HCT116 (cell line): ENCODE measurements at regions not wholly inside any gene's neighbourhood (a gene's known extent, or its start where the extent isn't known, plus 50 kb on each side); places are given as distances from the start of the nearest gene placed in this dataset.
A peak's percentile ranks its signal among the peaks of the same experiment; 100 is the strongest.

ENCODE experiments used
- ATAC-seq: fragments of 200-7000 bp; cut with Tn5 transposase; 2 replicates; pipeline ENCODE4 v1.9.1; 2020; ENCODE audit warnings: mild to moderate bottlenecking, moderate library complexity
- BruUV-seq: library from RNA; stranded (reverse); fragments of 400-500 nt; replicated peaks from 2 replicates; lab custom pipeline; 2021; lab: Mats Ljungman, UMichigan
- CTCF ChIA-PET: fragments of 300-600 bp; sonication (Branson Sonifier 250); formaldehyde crosslinking; loops from one replicate; lab custom pipeline; 2021; ENCODE audit warnings: antibody characterized with exemption; lab: Charles Lee
- POLR2A ChIA-PET: fragments of 300-600, 350-600 bp; sonication (Branson Sonifier 250); formaldehyde crosslinking; loops from one replicate; lab custom pipeline; 2021; ENCODE audit warnings: antibody characterized with exemption; lab: Charles Lee
- RAD21 ChIA-PET, 2 experiments: fragments of 300-600 bp; sonication (Branson Sonifier 250); formaldehyde crosslinking; loops; one replicate each; lab custom pipeline; 2023; ENCODE audit warnings: low total read pairs in 2 of 2; ENCODE audit not compliant: uncharacterized antibody in 2 of 2, unreplicated experiment in 2 of 2, low non-redundant PET in 1 of 2; lab: Charles Lee
- DNase-seq: peaks from one replicate; pipeline ENCODE4 v3.0.0-alpha.2; 2010; ENCODE audit warnings: low read depth, low spot score
- H2AFZ ChIP-seq: fragments of 200-600 bp; shearing (Covaris generic), sonication (generic); 2 replicates; pipeline ENCODE4 v1.6.1; 2017; ENCODE audit warnings: low read depth, mixed run types, mixed read lengths, antibody characterized with exemption, low read length; ENCODE audit not compliant: poor library complexity, severe bottlenecking
- H3K27ac ChIP-seq: 2 replicates; pipeline ENCODE4 v1.5.1; 2012; ENCODE audit warnings: low read depth, low read length
- H3K27me3 ChIP-seq: fragments of 200-600 bp; sonication (generic); 2 replicates; pipeline ENCODE4 v1.6.1; 2016; ENCODE audit warnings: mixed run types, low read length, mixed read lengths; ENCODE audit not compliant: insufficient read depth
- H3K36me3 ChIP-seq, 2 experiments: fragments of 200-500 bp in 1 of 2; fragments of 200-600 bp in 1 of 2; sonication (Bioruptor generic) in 1 of 2; sonication (generic) in 1 of 2; 2 replicates each; pipeline versions ENCODE4 v1.5.1 to v1.6.1; 2014 to 2016; ENCODE audit warnings: low read length in 2 of 2, inconsistent platforms in 1 of 2, mixed read lengths in 1 of 2, mixed run types in 1 of 2; ENCODE audit not compliant: insufficient read depth in 2 of 2, control insufficient read depth in 1 of 2
- H3K4me1 ChIP-seq, 2 experiments: fragments of 200-600 bp in 1 of 2; sonication (generic) in 1 of 2; 2 replicates each; pipeline versions ENCODE4 v1.5.1 to v1.6.1; 2012 to 2017; ENCODE audit warnings: low read length in 2 of 2, inconsistent platforms in 1 of 2, mild to moderate bottlenecking in 1 of 2, mixed read lengths in 1 of 2, mixed run types in 1 of 2, moderate library complexity in 1 of 2; ENCODE audit not compliant: insufficient read depth in 2 of 2, control insufficient read depth in 1 of 2
- H3K4me2 ChIP-seq: fragments of 200-600 bp; sonication (generic); 2 replicates; pipeline ENCODE4 v1.6.1; 2017; ENCODE audit warnings: mixed run types, low read length, mixed read lengths
- H3K4me3 ChIP-seq, 2 experiments: fragments of 200-600 bp in 1 of 2; sonication (generic) in 1 of 2; replicated peaks in 1 of 2; 2 replicates each; pipeline ENCODE4 v1.5.1; 2011 to 2016; ENCODE audit warnings: low read length in 2 of 2, control low read depth in 1 of 2, low read depth in 1 of 2, mild to moderate bottlenecking in 1 of 2, mixed read lengths in 1 of 2, mixed run types in 1 of 2
- H3K79me2 ChIP-seq: fragments of 200-600 bp; sonication (generic); 2 replicates; pipeline ENCODE4 v1.6.1; 2017; ENCODE audit warnings: mild to moderate bottlenecking, mixed run types, low read length, moderate library complexity, mixed read lengths; ENCODE audit not compliant: insufficient read depth
- H3K9ac ChIP-seq: fragments of 200-600 bp; sonication (generic); 2 replicates; pipeline ENCODE4 v1.6.1; 2016; ENCODE audit warnings: low read length, mixed read lengths
- H3K9me2 ChIP-seq: fragments of 200-600 bp; sonication (generic), shearing (Covaris generic); 2 replicates; pipeline ENCODE4 v1.6.1; 2017; ENCODE audit warnings: mixed run types, mild to moderate bottlenecking, moderate library complexity; ENCODE audit not compliant: insufficient read depth
- H3K9me3 ChIP-seq, 2 experiments: fragments of 200-500 bp in 1 of 2; fragments of 200-600 bp in 1 of 2; sonication (Bioruptor generic) in 1 of 2; sonication (generic) in 1 of 2; 2 replicates each; pipeline ENCODE4 v1.6.1; 2014 to 2017; ENCODE audit warnings: low read length in 2 of 2, mixed read lengths in 2 of 2, inconsistent platforms in 1 of 2, low read depth in 1 of 2, mild to moderate bottlenecking in 1 of 2, mixed run types in 1 of 2, moderate library complexity in 1 of 2; ENCODE audit not compliant: control insufficient read depth in 1 of 2, insufficient read depth in 1 of 2
- H4K20me1 ChIP-seq: fragments of 200-600 bp; sonication (generic), shearing (Covaris generic); 2 replicates; pipeline ENCODE4 v1.6.1; 2017; ENCODE audit warnings: mixed run types, mild to moderate bottlenecking, moderate library complexity; ENCODE audit not compliant: insufficient read depth
- ATF3 ChIP-seq: IDR thresholded peaks from 2 replicates; pipeline ENCODE4 v1.6.1; 2012
- CBX3 ChIP-seq: IDR thresholded peaks from 2 replicates; pipeline ENCODE4 v1.6.1; 2012; ENCODE audit warnings: low read depth
- ELF1 ChIP-seq: IDR thresholded peaks from 2 replicates; pipeline ENCODE4 v1.6.1; 2012; ENCODE audit warnings: low read depth, borderline replicate concordance
- EZH2 ChIP-seq: fragments of 200-600 bp; sonication (generic); IDR thresholded peaks from 2 replicates; pipeline ENCODE4 v1.6.1; 2017; ENCODE audit warnings: antibody characterized with exemption, mixed run types
- EZH2phosphoT487 ChIP-seq: fragments of 200-600 bp; IDR thresholded peaks from 2 replicates; pipeline ENCODE4 v1.6.1; 2018; ENCODE audit warnings: antibody characterized with exemption, borderline replicate concordance
- FOSL1 ChIP-seq: IDR thresholded peaks from 2 replicates; pipeline ENCODE4 v1.6.1; 2012; ENCODE audit warnings: low read depth
- MAX ChIP-seq: IDR thresholded peaks from 2 replicates; pipeline ENCODE4 v1.6.1; 2012
- POLR2A ChIP-seq: IDR thresholded peaks from 2 replicates; pipeline ENCODE4 v1.7.0; 2011; ENCODE audit warnings: borderline replicate concordance; ENCODE audit not compliant: insufficient read depth, insufficient read length; ENCODE audit errors: extremely low read depth
- SP1 ChIP-seq: IDR thresholded peaks from 2 replicates; pipeline ENCODE4 v1.6.1; 2012; ENCODE audit warnings: low read depth
- SRF ChIP-seq: IDR thresholded peaks from 2 replicates; pipeline ENCODE4 v1.6.1; 2012; ENCODE audit warnings: low read depth
- TCF7L2 ChIP-seq: IDR thresholded peaks from 2 replicates; pipeline ENCODE4 v1.7.0; 2011; ENCODE audit warnings: borderline replicate concordance, inconsistent platforms; ENCODE audit not compliant: insufficient read depth, insufficient read length; ENCODE audit errors: extremely low read depth
- ZBTB33 ChIP-seq: IDR thresholded peaks from 2 replicates; pipeline ENCODE4 v1.6.1; 2011; ENCODE audit warnings: mild to moderate bottlenecking, low read length, moderate library complexity; ENCODE audit not compliant: insufficient replicate concordance; ENCODE audit errors: extremely low read depth
- ZNF274 ChIP-seq: fragments of 200-500 bp; sonication (Bioruptor generic); IDR thresholded peaks from 2 replicates; pipeline ENCODE4 v1.6.1; 2014; ENCODE audit warnings: mild to moderate bottlenecking, low read depth, low read length, inconsistent platforms
- intact Hi-C: fragments of 100-400 bp; cut with micrococcal nuclease; formaldehyde crosslinking; loops from 2 replicates; pipeline ENCODE4 v1.10.0; 2022
- TF ChIP-seq, protein P1 (sequence below): IDR thresholded peaks from 2 replicates; pipeline ENCODE4 v1.6.1; 2012; ENCODE audit warnings: low read depth
- TF ChIP-seq, protein P2 (sequence below), 3 experiments: fragments of 200-600 bp in 1 of 3; sonication (generic) in 1 of 3; IDR thresholded peaks in 2 of 3; conservative IDR thresholded peaks in 1 of 3; 2 replicates each; pipeline ENCODE4 v1.5.1; 2012 to 2017; ENCODE audit warnings: low read depth in 2 of 3, low read length in 2 of 3, antibody characterized with exemption in 1 of 3, borderline replicate concordance in 1 of 3, control low read depth in 1 of 3, mild to moderate bottlenecking in 1 of 3, mixed read lengths in 1 of 3, mixed run types in 1 of 3, moderate library complexity in 1 of 3; ENCODE audit not compliant: insufficient read depth in 1 of 3

DNA sequence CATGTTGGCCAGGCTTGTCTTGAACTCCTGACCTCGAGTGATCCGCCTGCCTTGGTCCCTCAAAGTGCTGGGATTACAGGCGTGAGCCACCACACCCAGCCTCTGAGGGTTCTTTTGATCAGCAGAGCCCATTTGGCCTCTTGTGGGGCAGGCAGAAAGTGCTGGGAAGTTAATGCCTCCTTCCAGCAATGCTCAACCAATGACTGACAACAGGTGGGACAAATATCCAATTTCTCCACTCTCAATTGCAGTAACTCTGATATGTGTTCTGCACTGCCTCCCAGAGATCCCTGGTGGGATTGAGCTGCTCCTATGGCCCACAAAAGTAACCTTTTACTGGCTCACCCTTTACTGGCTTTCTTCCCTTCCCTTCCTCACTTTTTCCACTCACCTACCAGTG lies 79.9 kb upstream of the APC start:
- intact Hi-C loops = no loop called here
- ChIA-PET RAD21 (no interaction called here), CTCF (no interaction called here), POLR2A (no interaction called here)
- no peak overlapping the region for H3K4me3 ChIP-seq
- ATAC-seq (0 out of 2 replicates have a peak, but pooled peaks have one; percentile 20), DNase-seq (no peak)
- H3K36me3 ChIP-seq = no peaks in the 10 kb centered on the region
- no peaks in the 10 kb centered on the region for H3K9me2 ChIP-seq
- no TSS peak for BruUV-seq
- TF ChIP-seq TCF7L2 = no peak
- no peak for TF ChIP-seq ZNF274
- no peak for TF ChIP-seq ZBTB33
- no peak for TF ChIP-seq ELF1
- TF ChIP-seq, protein P1, sequence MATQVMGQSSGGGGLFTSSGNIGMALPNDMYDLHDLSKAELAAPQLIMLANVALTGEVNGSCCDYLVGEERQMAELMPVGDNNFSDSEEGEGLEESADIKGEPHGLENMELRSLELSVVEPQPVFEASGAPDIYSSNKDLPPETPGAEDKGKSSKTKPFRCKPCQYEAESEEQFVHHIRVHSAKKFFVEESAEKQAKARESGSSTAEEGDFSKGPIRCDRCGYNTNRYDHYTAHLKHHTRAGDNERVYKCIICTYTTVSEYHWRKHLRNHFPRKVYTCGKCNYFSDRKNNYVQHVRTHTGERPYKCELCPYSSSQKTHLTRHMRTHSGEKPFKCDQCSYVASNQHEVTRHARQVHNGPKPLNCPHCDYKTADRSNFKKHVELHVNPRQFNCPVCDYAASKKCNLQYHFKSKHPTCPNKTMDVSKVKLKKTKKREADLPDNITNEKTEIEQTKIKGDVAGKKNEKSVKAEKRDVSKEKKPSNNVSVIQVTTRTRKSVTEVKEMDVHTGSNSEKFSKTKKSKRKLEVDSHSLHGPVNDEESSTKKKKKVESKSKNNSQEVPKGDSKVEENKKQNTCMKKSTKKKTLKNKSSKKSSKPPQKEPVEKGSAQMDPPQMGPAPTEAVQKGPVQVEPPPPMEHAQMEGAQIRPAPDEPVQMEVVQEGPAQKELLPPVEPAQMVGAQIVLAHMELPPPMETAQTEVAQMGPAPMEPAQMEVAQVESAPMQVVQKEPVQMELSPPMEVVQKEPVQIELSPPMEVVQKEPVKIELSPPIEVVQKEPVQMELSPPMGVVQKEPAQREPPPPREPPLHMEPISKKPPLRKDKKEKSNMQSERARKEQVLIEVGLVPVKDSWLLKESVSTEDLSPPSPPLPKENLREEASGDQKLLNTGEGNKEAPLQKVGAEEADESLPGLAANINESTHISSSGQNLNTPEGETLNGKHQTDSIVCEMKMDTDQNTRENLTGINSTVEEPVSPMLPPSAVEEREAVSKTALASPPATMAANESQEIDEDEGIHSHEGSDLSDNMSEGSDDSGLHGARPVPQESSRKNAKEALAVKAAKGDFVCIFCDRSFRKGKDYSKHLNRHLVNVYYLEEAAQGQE = no peak
- TF ChIP-seq EZH2phosphoT487 = no peak
- no peak for TF ChIP-seq ATF3
- TF ChIP-seq FOSL1 = no peak
- no peak for TF ChIP-seq EZH2
- TF ChIP-seq, protein P2, sequence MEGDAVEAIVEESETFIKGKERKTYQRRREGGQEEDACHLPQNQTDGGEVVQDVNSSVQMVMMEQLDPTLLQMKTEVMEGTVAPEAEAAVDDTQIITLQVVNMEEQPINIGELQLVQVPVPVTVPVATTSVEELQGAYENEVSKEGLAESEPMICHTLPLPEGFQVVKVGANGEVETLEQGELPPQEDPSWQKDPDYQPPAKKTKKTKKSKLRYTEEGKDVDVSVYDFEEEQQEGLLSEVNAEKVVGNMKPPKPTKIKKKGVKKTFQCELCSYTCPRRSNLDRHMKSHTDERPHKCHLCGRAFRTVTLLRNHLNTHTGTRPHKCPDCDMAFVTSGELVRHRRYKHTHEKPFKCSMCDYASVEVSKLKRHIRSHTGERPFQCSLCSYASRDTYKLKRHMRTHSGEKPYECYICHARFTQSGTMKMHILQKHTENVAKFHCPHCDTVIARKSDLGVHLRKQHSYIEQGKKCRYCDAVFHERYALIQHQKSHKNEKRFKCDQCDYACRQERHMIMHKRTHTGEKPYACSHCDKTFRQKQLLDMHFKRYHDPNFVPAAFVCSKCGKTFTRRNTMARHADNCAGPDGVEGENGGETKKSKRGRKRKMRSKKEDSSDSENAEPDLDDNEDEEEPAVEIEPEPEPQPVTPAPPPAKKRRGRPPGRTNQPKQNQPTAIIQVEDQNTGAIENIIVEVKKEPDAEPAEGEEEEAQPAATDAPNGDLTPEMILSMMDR (IDR thresholded peaks at IDR 0.05 in 2 of 3, conservative IDR thresholded peaks at IDR 0.05 in 1 of 3; ENCODE audit: borderline replicate concordance in 1 of 3, insufficient read depth in 1 of 3, low read depth in 2 of 3, low read length in 2 of 3) = no peak
- no peak for TF ChIP-seq POLR2A
- no peak for TF ChIP-seq SRF
- TF ChIP-seq CBX3 = no peak
- no peak for TF ChIP-seq MAX
- no peak for TF ChIP-seq SP1
- H3K79me2 ChIP-seq = no peaks in the 10 kb centered on the region
- H2AFZ ChIP-seq = no peak overlapping the region
- H3K4me1 ChIP-seq = no peaks in the 10 kb centered on the region
- H3K27me3 ChIP-seq = no peaks in the 10 kb centered on the region
- no peak overlapping the region for H3K27ac ChIP-seq
- H3K9me3 ChIP-seq = no peaks in the 10 kb centered on the region
- no peak overlapping the region for H3K9ac ChIP-seq
- no peaks in the 10 kb centered on the region for H4K20me1 ChIP-seq
- H3K4me2 ChIP-seq = no peak overlapping the region
